NCI-H1436 treated with DMSO at 0.1 percent for 48 hours (cell line): ENCODE measurements at regions not wholly inside any gene's neighbourhood (a gene's known extent, or its start where the extent isn't known, plus 50 kb on each side); places are given as distances from the start of the nearest gene placed in this dataset.

Source experiments
- DNase-seq: peaks from one replicate; lab custom pipeline; 2025; lab: John Stamatoyannopoulos, UW

GRCh38 chr1:244948416-244948815, 84.1 kb upstream of the HNRNPU start:
- no peak for DNase-seq

GRCh38 chr1:244945109-244945671, 80.8 kb upstream of the HNRNPU start:
- no peak for DNase-seq

- DNase-seq: no peak
These were observed 76.8 kb upstream of the HNRNPU start for GRCh38 chr1:244941121-244941520.

GRCh38 chr1:244937099-244937498, 72.8 kb upstream of the HNRNPU start:
- no peak for DNase-seq

- no peak for DNase-seq
These were observed 56.8 kb upstream of the HNRNPU start for GRCh38 chr1:244920911-244921761.

GRCh38 chr1:244919320-244920282, 55.3 kb upstream of the HNRNPU start:
- DNase-seq: no peak

- no peak for DNase-seq
These were observed 54.3 kb upstream of the HNRNPU start for GRCh38 chr1:244918421-244919319.

GRCh38 chr1:244917073-244917670, 52.8 kb upstream of the HNRNPU start:
- DNase-seq: no peak

GRCh38 chr1:244915736-244916135, 51.4 kb upstream of the HNRNPU start:
- DNase-seq: no peak

- no peak for DNase-seq
These were observed 50.4 kb upstream of the HNRNPU start for GRCh38 chr1:244914761-244915160.
